ENCODE measurements at regions not wholly inside any gene's neighbourhood (a gene's known extent, or its start where the extent isn't known, plus 50 kb on each side); places are given as distances from the start of the nearest gene placed in this dataset.

DNA sequence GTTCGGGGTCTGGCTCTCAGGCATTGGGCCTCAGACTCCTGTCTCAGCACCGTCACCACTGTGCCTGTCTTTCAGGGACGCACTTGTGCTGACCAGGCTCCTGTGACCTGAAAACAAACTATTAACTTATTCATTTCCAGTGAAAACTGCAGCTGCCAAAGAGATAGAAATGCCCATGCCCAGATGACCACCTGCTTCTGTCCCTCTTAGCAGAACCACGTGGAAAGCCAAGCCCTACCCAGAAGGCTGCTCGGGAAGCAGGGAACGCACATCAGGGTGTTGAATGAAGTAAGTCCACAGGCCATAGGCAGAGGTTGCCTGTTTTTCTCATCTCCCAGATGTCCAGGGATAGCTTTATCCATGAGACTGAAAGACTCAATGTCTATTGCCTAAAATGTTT lies 219.3 kb downstream of the EBLN2 start:
- DNase-seq (ENCODE audit: unreplicated experiment) = no peak
- Mint-ChIP-seq H3K4me1 (ENCODE audit: insufficient read depth, unreplicated experiment) (no peaks in the 10 kb centered on the region), H3K27ac (ENCODE audit: low read depth, unreplicated experiment) (no peak overlapping the region), H3K9me3 (ENCODE audit: unreplicated experiment) (no peaks in the 10 kb centered on the region), H3K36me3 (ENCODE audit: insufficient read depth, unreplicated experiment) (no peaks in the 10 kb centered on the region), H3K27me3 (ENCODE audit: insufficient read depth, unreplicated experiment) (peaks cover 11% of the 10 kb centered on the region), H3K4me3 (ENCODE audit: unreplicated experiment) (no peak overlapping the region)
- BruUV-seq (replicated peaks) = no TSS peak
- intact Hi-C loops (cut with micrococcal nuclease) = no loop called here
- ChIA-PET POLR2A (no interaction called here), CTCF (interaction anchor here (0.7 kb wide), 1 partner anchor 78 kb away, joined by 4 read pairs; no protein-coding TSS in a partner anchor)
- TF ChIP-seq, protein P1, sequence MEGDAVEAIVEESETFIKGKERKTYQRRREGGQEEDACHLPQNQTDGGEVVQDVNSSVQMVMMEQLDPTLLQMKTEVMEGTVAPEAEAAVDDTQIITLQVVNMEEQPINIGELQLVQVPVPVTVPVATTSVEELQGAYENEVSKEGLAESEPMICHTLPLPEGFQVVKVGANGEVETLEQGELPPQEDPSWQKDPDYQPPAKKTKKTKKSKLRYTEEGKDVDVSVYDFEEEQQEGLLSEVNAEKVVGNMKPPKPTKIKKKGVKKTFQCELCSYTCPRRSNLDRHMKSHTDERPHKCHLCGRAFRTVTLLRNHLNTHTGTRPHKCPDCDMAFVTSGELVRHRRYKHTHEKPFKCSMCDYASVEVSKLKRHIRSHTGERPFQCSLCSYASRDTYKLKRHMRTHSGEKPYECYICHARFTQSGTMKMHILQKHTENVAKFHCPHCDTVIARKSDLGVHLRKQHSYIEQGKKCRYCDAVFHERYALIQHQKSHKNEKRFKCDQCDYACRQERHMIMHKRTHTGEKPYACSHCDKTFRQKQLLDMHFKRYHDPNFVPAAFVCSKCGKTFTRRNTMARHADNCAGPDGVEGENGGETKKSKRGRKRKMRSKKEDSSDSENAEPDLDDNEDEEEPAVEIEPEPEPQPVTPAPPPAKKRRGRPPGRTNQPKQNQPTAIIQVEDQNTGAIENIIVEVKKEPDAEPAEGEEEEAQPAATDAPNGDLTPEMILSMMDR (IDR thresholded peaks at IDR 0.05; ENCODE audit: unreplicated experiment) = no peak

DNA sequence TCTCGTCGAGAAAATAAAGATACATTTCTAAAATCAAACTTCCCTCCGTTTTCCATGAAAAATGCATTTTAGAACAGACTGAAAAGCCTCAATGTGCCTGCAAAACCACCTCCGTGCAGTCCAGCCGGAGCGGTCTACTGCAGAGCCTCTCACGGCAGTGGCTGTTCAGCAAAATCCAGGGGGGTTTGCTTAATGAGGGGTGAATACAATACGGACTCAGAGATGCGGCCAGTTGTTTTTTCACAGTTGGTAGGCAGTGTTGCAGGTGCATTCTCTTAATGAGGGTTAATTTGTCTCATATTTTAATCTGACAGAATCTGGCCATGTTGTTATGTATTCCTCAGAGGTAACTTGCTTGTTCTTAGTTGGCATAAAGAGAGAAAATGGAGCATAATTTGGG lies 223.0 kb downstream of the EBLN2 start:
- ChIA-PET CTCF (interaction anchor here (1.1 kb wide), 1 partner anchor 221 kb away, joined by 4 read pairs; no protein-coding TSS in a partner anchor), POLR2A (no interaction called here)
- no peak for DNase-seq (ENCODE audit: unreplicated experiment)
- H3K36me3 Mint-ChIP-seq (ENCODE audit: insufficient read depth, unreplicated experiment) = no peaks in the 10 kb centered on the region
- no peaks in the 10 kb centered on the region for H3K9me3 Mint-ChIP-seq (ENCODE audit: unreplicated experiment)
- BruUV-seq (replicated peaks) = no TSS peak
- TF ChIP-seq, protein P1 (IDR thresholded peaks at IDR 0.05; ENCODE audit: unreplicated experiment) = no peak
- H3K27ac Mint-ChIP-seq (ENCODE audit: low read depth, unreplicated experiment) = no peak overlapping the region
- H3K4me3 Mint-ChIP-seq (ENCODE audit: unreplicated experiment) = no peak overlapping the region
- intact Hi-C loops (cut with micrococcal nuclease) = no loop called here
- H3K4me1 Mint-ChIP-seq (ENCODE audit: insufficient read depth, unreplicated experiment) = no peaks in the 10 kb centered on the region
- H3K27me3 Mint-ChIP-seq (ENCODE audit: insufficient read depth, unreplicated experiment) = peaks cover 14% of the 10 kb centered on the region

DNA sequence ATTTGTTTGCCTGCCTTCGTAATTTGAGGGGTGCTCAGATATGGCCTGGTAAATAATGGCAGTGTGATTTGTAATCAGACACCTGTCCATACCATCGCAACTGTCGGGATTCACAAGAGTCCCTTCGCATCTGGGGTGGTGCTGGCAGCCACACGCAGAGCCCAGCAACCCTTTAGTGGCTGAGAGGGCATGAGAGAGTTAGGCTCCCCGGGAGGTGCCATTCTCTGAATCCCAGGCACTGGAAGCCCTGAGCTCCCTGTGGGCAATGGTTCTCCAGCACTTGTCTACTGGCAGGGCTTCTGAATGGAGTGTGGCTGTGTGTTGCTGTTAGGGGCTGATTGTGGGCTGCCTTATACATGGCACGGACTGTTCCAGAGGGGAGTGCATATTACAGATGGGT lies 230.1 kb downstream of the EBLN2 start:
- no TSS peak for BruUV-seq (replicated peaks)
- no peak overlapping the region for H3K4me3 Mint-ChIP-seq (ENCODE audit: unreplicated experiment)

DNA sequence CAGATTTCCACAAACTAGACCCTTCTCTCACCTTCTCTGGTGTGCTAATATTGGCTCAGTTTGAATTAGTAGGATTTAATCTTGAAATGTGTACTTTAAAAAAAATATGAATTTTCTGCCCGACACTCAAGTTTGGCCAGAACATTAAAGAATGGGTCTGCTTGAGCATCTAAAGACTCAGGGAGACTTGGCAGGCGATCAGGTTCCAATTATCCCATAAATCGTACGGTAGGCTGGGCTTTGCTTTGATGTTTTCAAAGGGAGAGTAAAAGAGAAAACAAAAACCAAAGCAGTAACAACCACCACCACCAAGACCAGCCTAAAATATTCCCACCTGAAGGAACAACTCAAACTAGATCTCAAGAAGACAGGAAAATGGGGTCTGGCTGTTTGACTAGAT lies 230.8 kb downstream of the EBLN2 start:
- CTCF ChIA-PET = no interaction called here
- no peak overlapping the region for H3K27ac Mint-ChIP-seq (ENCODE audit: low read depth, unreplicated experiment)
- DNase-seq (ENCODE audit: unreplicated experiment) = no peak
- no peak overlapping the region for H3K4me3 Mint-ChIP-seq (ENCODE audit: unreplicated experiment)
- H3K9me3 Mint-ChIP-seq (ENCODE audit: unreplicated experiment) = no peaks in the 10 kb centered on the region
- intact Hi-C loops (cut with micrococcal nuclease) = no loop called here
- no TSS peak for BruUV-seq (replicated peaks)
- TF ChIP-seq, protein P1 (IDR thresholded peaks at IDR 0.05; ENCODE audit: unreplicated experiment) = no peak
- H3K4me1 Mint-ChIP-seq (ENCODE audit: insufficient read depth, unreplicated experiment) = no peaks in the 10 kb centered on the region
- POLR2A ChIA-PET = no interaction called here
- no peaks in the 10 kb centered on the region for H3K36me3 Mint-ChIP-seq (ENCODE audit: insufficient read depth, unreplicated experiment)
- peaks cover 32% of the 10 kb centered on the region for H3K27me3 Mint-ChIP-seq (ENCODE audit: insufficient read depth, unreplicated experiment)

More for the DNA sequence above, 230.1 kb downstream of the EBLN2 start:
- TF ChIP-seq, protein P1 (IDR thresholded peaks at IDR 0.05; ENCODE audit: unreplicated experiment) = no peak
- no peaks in the 10 kb centered on the region for H3K4me1 Mint-ChIP-seq (ENCODE audit: insufficient read depth, unreplicated experiment)
- CTCF ChIA-PET = interaction anchor here (1.2 to 1.3 kb wide), 2 partner anchors 10 to 167 kb away, joined by 4 to 5 read pairs; no protein-coding TSS in a partner anchor
- DNase-seq (ENCODE audit: unreplicated experiment) = no peak
- H3K27ac Mint-ChIP-seq (ENCODE audit: low read depth, unreplicated experiment) = no peak overlapping the region
- H3K27me3 Mint-ChIP-seq (ENCODE audit: insufficient read depth, unreplicated experiment) = peaks cover 32% of the 10 kb centered on the region
- POLR2A ChIA-PET = no interaction called here
- H3K9me3 Mint-ChIP-seq (ENCODE audit: unreplicated experiment) = no peaks in the 10 kb centered on the region
- intact Hi-C loops (cut with micrococcal nuclease) = no loop called here
- H3K36me3 Mint-ChIP-seq (ENCODE audit: insufficient read depth, unreplicated experiment) = no peaks in the 10 kb centered on the region
